GM19324 (cell line): ENCODE measurements at regions not wholly inside any gene's neighbourhood (a gene's known extent, or its start where the extent isn't known, plus 50 kb on each side); places are given as distances from the start of the nearest gene placed in this dataset.

Experiments used
- ATAC-seq: cut with Tn5 transposase; IDR thresholded peaks from one replicate; pipeline ENCODE4 v1.9.1; 2021; ENCODE audit warnings: mild to moderate bottlenecking, moderate library complexity; ENCODE audit not compliant: unreplicated experiment, low FRiP score

DNA sequence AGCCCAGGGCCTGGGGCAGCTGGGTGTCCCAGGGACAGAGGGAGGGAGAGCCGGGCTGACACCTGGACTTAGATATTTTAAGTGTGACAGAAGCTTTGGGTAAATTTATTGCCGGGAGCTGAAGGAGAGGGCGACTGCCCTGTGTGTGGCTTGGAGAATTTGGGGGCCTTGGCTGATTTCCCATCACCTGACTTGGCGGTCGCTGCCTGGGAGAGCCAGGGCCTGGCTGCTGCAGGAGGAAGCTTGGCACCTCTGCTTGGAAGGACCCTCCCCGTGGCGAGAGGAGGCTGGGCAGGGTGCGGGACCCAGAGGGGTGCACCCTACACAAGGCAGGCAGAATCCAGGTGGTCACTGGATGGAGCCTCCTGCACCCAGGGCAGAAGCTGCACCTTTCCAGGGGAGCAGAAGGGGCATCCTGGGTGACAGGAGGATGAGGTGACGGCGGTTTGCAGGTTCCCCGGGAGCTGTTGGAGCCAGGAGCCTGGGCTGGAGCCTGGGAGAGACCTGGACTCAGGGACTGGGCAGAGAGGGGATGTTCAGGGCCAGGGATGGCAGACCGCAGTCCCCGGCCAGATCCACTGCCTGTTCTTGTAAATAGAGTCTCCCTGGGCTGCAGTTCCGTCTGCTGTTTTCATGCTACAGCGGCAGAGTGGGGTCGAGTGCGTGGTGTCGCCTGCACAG, 72.0 kb downstream of the RGS12 start:
- no peak for ATAC-seq

DNA sequence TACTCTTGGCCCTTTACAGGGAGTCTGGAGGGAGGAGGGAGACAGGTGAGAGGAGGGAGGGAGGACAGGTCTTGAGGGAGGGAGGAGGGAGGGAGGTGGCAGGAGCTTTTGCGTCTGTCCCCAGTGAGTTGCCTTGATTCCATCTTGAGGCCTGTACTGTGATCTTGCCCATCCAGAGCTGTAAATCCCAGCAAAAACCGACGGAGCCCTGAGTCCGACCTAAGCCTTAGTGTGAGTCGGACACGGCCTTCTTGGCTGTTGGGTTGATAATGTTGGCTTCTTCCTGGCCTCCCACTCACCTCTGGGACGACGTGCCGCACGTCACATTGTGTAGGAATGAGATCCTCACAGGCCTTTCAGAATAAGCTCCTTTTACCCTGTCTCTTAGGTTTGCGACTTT, 72.5 kb downstream of the RGS12 start:
- no peak for ATAC-seq

GRCh38 chr4:3365871-3366842, 73.3 kb downstream of the RGS12 start:
- no peak for ATAC-seq

GRCh38 chr4:3366893-3367775, 74.3 kb downstream of the RGS12 start:
- ATAC-seq, result no peak

- ATAC-seq, result no peak
These were observed 73.9 kb upstream of the HGFAC start for GRCh38 chr4:3367866-3368265.

DNA sequence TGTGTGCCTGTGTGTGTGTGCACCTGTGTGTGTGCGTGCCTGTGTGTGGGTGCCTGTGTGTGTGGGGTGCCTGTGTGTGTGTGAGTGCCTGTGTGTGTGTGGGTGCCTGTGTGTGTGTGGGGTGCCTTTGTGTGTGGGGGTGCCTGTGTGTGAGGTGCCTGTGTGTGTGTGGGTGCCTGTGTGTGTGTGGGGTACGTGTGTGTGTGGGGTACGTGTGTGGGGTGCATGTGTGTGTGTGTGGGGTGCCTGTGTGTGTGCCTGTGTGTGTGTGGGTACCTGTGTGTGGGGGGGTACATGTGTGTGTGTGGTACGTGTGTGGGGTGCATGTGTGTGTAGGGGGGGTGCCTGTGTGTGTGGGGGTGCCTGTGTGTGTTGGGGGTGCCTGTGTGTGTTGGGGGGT, 73.4 kb upstream of the HGFAC start:
- no peak for ATAC-seq

DNA sequence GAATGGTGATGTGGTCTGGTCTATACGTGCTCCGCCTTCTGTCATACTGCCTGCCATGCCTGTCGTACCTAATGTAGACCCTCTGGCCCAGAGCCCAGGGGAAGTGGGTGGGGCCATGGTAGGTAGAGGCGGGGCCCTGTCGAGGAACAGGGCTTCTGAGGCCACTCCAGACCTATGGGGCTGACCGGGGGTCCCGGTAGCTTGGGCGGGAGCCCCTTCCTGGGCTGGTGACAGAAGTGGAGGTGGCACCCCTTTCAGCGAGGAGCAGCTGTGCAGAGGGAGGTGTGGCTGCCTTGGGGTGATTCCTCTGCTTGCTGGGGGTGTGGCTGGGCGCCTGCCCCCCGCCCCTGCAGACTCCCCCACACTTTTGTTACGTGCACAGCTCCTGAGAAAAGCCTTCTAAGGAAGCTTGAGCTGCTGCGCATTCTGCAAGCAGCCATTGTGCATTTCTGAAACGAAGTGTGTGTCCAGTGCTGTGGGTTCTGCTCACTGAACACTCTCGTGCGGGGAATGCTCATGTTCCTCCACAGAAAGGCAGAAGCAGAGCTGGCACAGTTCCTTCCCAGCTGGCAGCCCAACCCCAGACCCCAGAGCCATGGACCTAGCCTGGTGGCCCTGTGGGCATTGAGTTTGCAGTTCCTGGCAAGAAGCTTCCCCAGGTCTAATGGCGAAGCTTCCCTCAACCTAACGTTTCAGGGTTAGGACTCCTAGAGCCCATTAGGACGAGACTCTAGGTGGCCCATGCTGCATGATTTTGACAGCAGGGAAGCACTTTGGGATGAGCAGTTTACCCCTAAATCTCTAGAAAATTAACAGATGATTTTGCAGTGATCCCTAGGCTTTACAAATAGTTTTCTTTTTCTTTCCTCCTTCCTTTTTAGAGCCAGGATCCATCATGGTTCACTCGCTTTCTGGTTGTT, 72.7 kb upstream of the HGFAC start:
- ATAC-seq, result no peak

DNA sequence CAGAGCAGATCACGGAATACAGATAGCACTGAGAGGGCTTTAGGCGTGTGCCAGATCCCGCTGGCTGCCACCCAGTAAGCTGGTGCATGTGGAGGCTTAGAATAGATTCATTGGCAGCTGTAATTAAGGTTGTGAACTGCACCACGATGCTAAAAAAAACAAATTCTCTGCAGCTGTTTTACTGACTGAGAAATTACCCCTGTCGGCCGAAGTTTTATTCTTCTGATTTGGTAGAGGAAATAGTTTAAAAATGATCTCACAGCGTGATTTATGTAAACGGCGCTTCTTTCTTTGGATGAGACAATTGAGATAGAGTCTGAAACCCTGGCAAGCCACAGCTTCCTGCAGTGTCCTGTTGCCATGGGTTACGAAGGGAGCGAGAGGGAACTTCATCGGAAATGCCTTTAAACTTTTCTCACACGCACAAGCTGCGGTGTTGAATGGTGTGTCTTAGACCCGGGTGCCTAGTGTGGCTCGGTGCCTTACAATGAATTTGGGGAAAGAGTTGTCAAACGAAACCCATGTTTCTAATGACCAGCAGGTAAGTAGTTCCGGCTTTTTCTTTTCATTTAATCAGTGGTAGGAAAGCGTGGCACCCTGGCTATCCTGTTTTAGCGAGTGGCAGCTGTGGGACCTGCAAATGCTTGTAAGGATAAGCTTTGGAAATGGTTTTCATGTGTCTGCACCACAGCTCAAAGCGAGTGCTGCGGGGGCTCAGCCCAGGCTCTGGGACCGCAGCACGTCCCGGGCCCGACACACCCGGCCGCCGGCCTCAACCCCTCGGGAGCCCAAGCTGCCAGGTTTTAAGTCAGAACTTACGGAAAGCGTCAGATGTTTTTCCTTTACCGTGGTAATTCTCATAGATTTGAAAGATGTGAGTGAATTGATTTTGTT, 71.7 kb upstream of the HGFAC start:
- no peak for ATAC-seq

DNA sequence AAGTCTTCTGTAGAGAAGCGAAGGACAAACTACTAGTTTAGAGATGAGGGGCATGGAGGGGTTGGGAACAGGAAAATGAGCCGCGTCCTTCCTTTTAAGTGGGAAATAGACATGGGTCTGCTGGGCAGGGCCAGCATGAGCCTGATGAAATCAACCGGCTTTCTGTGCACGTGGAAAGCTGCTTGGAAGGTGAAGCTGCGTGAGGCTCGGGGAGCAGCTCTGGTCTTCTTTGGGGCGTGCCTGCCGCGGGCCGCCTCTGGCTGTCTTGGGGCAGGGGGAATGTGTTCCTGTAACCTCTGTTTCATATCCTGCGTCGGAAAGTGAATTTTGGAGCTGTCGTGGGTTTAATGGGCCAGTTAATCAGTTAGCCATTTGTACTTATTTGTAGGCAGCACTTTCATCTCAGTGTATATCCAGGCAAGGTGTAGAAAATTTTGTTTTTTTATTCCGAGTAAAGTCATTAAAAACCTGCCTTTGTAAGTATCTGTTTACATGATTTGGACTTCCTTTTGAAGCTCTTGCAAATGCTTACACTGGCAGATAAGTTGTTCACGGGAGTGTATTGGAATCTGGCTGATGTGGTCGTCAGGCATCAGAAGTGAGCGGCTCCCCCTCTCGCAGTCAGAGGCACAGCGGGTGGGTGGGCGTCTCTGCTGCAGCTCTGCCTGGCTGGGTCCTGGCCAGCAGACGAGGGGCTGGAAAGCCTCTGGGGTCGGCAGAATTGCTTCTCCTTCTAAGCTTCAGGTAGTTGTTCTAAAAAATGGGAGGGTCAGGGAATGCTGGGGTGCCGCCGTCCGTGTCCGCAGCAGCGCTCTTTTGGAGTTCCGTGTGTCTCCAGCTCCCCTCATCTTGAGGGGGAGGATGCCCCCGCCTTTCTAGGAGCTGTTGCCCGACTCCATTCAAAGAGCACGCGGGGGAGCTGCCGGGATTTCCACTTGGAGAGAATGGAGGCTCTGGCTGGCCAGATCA, 70.5 kb upstream of the HGFAC start:
- no peak for ATAC-seq

DNA sequence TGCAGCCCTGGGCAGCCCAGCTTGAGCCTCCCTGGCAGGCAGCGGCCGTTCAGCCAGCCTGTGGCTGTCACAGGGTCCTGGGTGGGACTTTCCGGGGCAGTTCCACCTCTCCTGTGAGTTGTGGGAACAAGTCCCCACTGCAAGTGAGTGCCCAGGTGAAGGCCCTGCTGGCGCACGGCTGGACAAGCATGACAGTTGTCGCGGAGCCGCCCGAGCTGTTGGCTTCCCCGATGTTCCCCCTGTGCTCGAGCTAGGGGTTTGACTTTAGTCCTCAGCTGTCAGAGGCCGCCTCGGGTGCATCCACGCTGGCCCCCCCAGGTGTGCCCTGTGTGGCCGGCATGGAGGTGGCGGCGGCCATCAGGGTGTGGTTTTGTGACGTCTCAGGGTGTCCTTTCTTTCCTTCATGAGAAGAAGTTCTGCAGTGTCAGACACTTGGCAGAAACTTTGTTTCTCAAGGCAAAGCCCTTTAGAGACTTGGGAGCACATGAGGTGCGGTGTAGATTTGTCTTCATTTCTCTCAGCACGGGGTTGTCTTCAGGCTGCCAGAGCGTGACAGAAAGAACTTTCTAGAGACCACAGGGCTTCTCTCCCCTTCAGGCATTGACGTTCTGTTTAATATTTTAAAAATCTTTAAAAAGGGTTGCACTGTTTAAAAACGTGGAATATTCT, 69.4 kb upstream of the HGFAC start:
- no peak for ATAC-seq

DNA sequence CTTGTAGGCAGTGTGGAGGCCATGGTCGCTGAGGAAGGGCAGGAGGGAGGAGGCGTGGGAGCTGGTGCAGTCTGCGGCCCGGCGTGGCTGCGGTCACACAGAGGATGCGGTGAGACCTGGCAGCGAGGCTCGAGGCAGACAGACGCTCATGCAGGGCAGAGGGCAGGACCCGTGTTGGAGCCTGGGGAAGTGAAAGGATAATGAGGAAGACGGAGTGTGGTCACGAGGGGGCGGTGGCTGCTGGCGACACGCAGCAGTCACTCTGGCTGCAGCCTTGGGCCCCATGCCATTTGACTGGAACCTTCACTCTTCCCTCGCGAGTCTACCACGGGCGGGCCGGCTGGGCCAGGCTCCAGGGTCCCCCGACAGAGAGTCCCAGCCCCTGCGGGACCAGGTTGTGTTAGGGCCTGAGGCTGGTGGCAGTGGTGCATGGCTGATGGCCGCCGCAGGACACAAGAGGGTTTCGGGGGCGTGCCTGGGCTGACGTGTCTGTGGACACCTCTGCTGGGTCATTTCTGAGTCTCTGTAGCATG, 68.8 kb upstream of the HGFAC start:
- no peak for ATAC-seq

- ATAC-seq, result no peak
These were observed 68.3 kb upstream of the HGFAC start for GRCh38 chr4:3373468-3373867.

- no peak for ATAC-seq
These were observed 67.6 kb upstream of the HGFAC start for GRCh38 chr4:3374011-3374645.

DNA sequence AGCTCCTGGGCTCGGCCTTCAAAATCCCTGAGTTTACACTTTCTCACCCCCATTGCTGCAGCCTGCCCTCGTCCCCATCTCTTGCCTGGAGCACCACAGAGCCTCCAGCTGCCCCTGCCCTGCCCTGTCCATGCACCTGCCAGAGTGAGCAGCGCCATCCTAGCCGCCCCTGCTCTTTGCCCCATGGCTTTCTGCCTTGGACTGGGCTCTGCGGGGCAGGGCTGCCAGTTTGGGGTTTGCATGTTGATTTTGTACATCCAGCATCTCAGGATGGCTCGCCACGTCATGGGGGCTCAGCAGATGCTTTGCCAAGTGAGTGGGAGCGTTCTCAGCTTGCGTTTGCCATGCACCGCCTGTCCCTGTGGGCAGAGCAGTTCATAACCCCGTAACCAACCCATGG, 67.1 kb upstream of the HGFAC start:
- ATAC-seq, result no peak

- ATAC-seq, result no peak
These were observed 66.1 kb upstream of the HGFAC start for GRCh38 chr4:3375688-3376087.

- no peak for ATAC-seq
These were observed 65.5 kb upstream of the HGFAC start for GRCh38 chr4:3376266-3376665.
